ENCODE measurements at regions not wholly inside any gene's neighbourhood (a gene's known extent, or its start where the extent isn't known, plus 50 kb on each side); places are given as distances from the start of the nearest gene placed in this dataset.

DNA sequence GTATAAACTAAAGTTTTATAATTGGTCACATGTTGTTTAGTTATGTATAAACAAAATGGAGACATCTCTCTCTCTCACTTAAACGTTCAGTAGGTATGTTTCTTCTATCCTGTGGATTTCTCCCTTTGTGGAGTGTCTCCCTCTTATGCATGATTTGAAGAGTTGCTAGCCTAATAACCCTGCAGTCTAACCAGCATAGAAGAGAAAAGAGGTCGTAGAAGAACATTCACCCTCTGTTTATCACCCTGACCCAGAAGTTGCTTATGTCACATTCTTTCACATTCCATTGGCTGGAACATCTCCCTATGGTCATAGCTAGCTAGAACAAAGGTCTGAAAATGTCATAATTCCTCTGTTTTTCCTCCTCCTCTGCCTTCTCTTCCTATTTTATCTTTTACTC is 176.8 kb upstream of the PCDH20 start:
- TF ChIP-seq, protein P1, sequence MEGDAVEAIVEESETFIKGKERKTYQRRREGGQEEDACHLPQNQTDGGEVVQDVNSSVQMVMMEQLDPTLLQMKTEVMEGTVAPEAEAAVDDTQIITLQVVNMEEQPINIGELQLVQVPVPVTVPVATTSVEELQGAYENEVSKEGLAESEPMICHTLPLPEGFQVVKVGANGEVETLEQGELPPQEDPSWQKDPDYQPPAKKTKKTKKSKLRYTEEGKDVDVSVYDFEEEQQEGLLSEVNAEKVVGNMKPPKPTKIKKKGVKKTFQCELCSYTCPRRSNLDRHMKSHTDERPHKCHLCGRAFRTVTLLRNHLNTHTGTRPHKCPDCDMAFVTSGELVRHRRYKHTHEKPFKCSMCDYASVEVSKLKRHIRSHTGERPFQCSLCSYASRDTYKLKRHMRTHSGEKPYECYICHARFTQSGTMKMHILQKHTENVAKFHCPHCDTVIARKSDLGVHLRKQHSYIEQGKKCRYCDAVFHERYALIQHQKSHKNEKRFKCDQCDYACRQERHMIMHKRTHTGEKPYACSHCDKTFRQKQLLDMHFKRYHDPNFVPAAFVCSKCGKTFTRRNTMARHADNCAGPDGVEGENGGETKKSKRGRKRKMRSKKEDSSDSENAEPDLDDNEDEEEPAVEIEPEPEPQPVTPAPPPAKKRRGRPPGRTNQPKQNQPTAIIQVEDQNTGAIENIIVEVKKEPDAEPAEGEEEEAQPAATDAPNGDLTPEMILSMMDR (IDR thresholded peaks at IDR 0.05) = no peak
- Mint-ChIP-seq H3K9me3 (peaks cover 19% of the 10 kb centered on the region), H3K4me1 (ENCODE audit: low read depth) (no peaks in the 10 kb centered on the region), H3K27me3 (ENCODE audit: insufficient read depth) (no peaks in the 10 kb centered on the region), H3K36me3 (ENCODE audit: low read depth) (no peaks in the 10 kb centered on the region), H3K4me3 (no peak overlapping the region), H3K27ac (no peak overlapping the region)
- no peak for DNase-seq

DNA sequence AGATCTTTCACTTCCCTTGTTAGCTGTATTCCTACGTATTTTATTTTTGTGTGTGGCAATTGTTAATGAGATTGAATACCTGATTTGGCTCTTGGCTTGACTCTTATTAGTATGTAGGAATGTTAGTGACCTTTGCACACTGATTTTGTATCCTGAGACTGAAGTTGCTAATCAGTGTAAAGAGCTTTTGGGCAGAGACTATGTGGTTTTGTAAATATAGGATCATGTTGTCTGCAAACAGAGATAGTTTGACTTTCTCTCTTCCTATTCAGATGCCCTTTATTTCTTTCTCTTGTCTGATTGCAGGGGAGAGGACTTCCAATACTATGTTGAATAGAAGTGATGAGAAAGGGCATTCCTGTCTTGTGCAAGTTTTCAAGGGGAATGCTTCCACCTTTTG is 160.3 kb upstream of the PCDH20 start:
- DNase-seq = no peak
- H3K4me1 Mint-ChIP-seq (ENCODE audit: low read depth) = no peaks in the 10 kb centered on the region
- no peak overlapping the region for H3K4me3 Mint-ChIP-seq
- TF ChIP-seq, protein P1 (IDR thresholded peaks at IDR 0.05) = no peak
- H3K27ac Mint-ChIP-seq = no peak overlapping the region
- no peaks in the 10 kb centered on the region for H3K27me3 Mint-ChIP-seq (ENCODE audit: insufficient read depth)
- no peaks in the 10 kb centered on the region for H3K36me3 Mint-ChIP-seq (ENCODE audit: low read depth)
- peaks cover 28% of the 10 kb centered on the region for H3K9me3 Mint-ChIP-seq

DNA sequence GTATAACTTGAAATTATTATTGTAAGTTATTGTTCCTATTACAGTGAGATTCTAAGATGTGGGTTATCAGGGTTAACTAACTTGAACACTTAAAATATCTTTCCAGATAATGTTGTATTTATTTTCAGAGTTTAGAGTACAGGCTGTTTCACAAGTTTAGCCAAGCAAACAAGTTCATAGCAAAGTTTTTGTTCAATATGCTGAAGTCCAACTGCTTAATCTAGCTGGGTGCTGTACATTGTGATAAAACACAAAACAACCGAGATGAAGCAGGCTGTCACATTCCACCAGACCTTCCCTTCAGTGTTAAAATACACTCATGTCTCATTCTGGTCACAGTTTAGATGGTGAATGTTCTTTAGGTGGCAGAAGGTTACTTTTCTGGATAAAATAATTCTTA is 148.0 kb upstream of the PCDH20 start:
- Mint-ChIP-seq H3K4me3 (no peak overlapping the region), H3K36me3 (ENCODE audit: low read depth) (no peaks in the 10 kb centered on the region), H3K4me1 (ENCODE audit: low read depth) (no peaks in the 10 kb centered on the region), H3K9me3 (peaks cover 20% of the 10 kb centered on the region), H3K27ac (no peak overlapping the region), H3K27me3 (ENCODE audit: insufficient read depth) (no peaks in the 10 kb centered on the region)
- TF ChIP-seq, protein P1 (IDR thresholded peaks at IDR 0.05) = no peak
- DNase-seq = no peak

DNA sequence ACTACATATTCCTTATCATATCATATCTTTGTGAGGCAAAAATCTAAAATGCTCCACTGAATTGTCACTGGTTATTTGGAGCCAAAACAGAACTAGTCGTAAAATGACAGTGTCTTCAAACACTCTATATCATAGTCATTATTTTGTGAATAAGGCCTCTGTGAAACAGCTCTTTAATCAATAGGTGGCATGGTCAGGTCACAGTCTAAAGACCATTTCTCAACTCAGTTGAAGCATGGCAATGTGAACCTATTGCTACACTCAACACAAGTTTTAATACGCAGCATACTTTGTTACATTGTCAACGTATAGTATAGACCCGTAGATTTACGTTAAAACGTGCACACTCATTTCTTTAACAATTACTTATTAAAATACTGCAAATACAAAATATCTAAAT is 131.3 kb upstream of the PCDH20 start:
- TF ChIP-seq, protein P1 (IDR thresholded peaks at IDR 0.05) = no peak
- Mint-ChIP-seq H3K36me3 (ENCODE audit: low read depth) (no peaks in the 10 kb centered on the region), H3K9me3 (peaks cover 13% of the 10 kb centered on the region), H3K27ac (no peak overlapping the region), H3K4me3 (no peak overlapping the region), H3K4me1 (ENCODE audit: low read depth) (no peaks in the 10 kb centered on the region), H3K27me3 (ENCODE audit: insufficient read depth) (no peaks in the 10 kb centered on the region)
- DNase-seq = no peak

DNA sequence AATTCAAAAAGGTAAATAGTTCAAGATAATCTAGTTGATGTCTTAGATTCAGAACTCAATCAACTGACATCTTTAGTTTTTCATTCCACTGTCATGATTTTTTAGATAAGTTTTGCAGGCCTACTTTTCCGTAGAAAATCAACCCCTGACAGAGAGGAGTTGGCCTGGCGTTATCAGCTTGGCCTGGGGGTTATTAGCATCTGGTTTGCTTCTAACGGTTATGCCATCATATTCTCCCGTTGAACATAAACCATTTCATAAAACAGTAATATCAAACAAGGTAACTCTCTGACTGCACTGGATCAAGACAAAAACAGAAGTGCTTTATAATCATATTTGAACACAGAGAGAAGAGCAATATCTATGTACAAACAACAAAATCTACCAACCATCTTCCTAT is 130.8 kb upstream of the PCDH20 start:
- peaks cover 13% of the 10 kb centered on the region for H3K9me3 Mint-ChIP-seq
- H3K36me3 Mint-ChIP-seq (ENCODE audit: low read depth) = no peaks in the 10 kb centered on the region
- no peak overlapping the region for H3K27ac Mint-ChIP-seq

More for the DNA sequence above, 130.8 kb upstream of the PCDH20 start:
- no peaks in the 10 kb centered on the region for H3K27me3 Mint-ChIP-seq (ENCODE audit: insufficient read depth)
- no peak for DNase-seq
- H3K4me1 Mint-ChIP-seq (ENCODE audit: low read depth) = no peaks in the 10 kb centered on the region
- no peak overlapping the region for H3K4me3 Mint-ChIP-seq
- TF ChIP-seq, protein P1 (IDR thresholded peaks at IDR 0.05) = no peak
